SU-DHL-6 (cell line): ENCODE measurements at regions not wholly inside any gene's neighbourhood (a gene's known extent, or its start where the extent isn't known, plus 50 kb on each side); places are given as distances from the start of the nearest gene placed in this dataset.
"Not testable (repeated sequence)": the region's sequence is repeated elsewhere in the genome, so short reads cannot be mapped to it uniquely, and the experiment has no call there.

Experiments used
- H2AFZ ChIP-seq: fragments of 200-600 bp; sonication (generic); 2 replicates; pipeline ENCODE4 v1.6.1; 2014; ENCODE audit warnings: low read depth, mild to moderate bottlenecking, moderate library complexity, mixed read lengths, antibody characterized with exemption, low read length; ENCODE audit not compliant: severe bottlenecking
- H3F3A ChIP-seq: fragments of 200-600 bp; shearing (Covaris generic); 2 replicates; pipeline ENCODE4 v1.6.0; 2016; ENCODE audit warnings: antibody characterized with exemption, mild to moderate bottlenecking; ENCODE audit not compliant: insufficient read depth
- H3K27ac ChIP-seq: fragments of 200-600 bp; sonication (generic); 2 replicates; pipeline ENCODE4 v1.5.1; 2016; ENCODE audit warnings: low read depth, mild to moderate bottlenecking, low read length, moderate library complexity, mixed read lengths
- H3K27me3 ChIP-seq: fragments of 200-600 bp; sonication (generic), shearing (Covaris generic); 2 replicates; pipeline ENCODE4 v1.6.0; 2014; ENCODE audit warnings: mild to moderate bottlenecking, low read length
- H3K36me3 ChIP-seq: fragments of 200-600 bp; sonication (generic); 2 replicates; pipeline ENCODE4 v1.6.1; 2014; ENCODE audit warnings: mild to moderate bottlenecking, low read length, mixed read lengths
- H3K4me2 ChIP-seq: fragments of 300-600, 200-600 bp; shearing (Covaris generic), sonication (generic); 2 replicates; pipeline ENCODE4 v1.6.0; 2014; ENCODE audit warnings: low read length, low read depth, mild to moderate bottlenecking; ENCODE audit not compliant: poor library complexity, severe bottlenecking
- H3K4me3 ChIP-seq: fragments of 200-600 bp; sonication (generic); 2 replicates; pipeline ENCODE4 v1.5.1; 2014; ENCODE audit warnings: antibody characterized with exemption, low read length, mild to moderate bottlenecking, mixed read lengths; ENCODE audit not compliant: insufficient read depth, poor library complexity, severe bottlenecking
- H3K79me2 ChIP-seq: fragments of 200-600 bp; sonication (generic); 2 replicates; pipeline ENCODE4 v1.6.1; 2014; ENCODE audit warnings: mild to moderate bottlenecking, low read length, moderate library complexity; ENCODE audit not compliant: insufficient read depth
- H3K9ac ChIP-seq: fragments of 200-600 bp; sonication (generic); 2 replicates; pipeline ENCODE4 v1.7.0; 2014; ENCODE audit warnings: mild to moderate bottlenecking, low read length
- H3K9me2 ChIP-seq: fragments of 200-600 bp; sonication (generic); replicated peaks from 2 replicates; pipeline ENCODE4 v1.6.1; 2014; ENCODE audit warnings: low read length; ENCODE audit not compliant: insufficient read depth
- H3K9me3 ChIP-seq: fragments of 200-600 bp; sonication (generic); 2 replicates; pipeline ENCODE4 v1.6.1; 2014; ENCODE audit warnings: low read length, mixed read lengths; ENCODE audit not compliant: insufficient read depth
- H4K20me1 ChIP-seq: fragments of 200-600 bp; sonication (generic); 2 replicates; pipeline ENCODE4 v1.6.1; 2014; ENCODE audit warnings: low read depth, mild to moderate bottlenecking, antibody characterized with exemption, low read length, moderate library complexity, mixed read lengths
- EZH2phosphoT487 ChIP-seq: fragments of 200-600 bp; sonication (generic), shearing (Covaris generic); conservative IDR thresholded peaks from 2 replicates; pipeline ENCODE4 v1.6.1; 2018; ENCODE audit warnings: mild to moderate bottlenecking, antibody characterized with exemption, low read length, moderate library complexity, mixed read lengths
- TF ChIP-seq, protein P1 (sequence below): fragments of 200-600 bp; sonication (generic); IDR thresholded peaks from one replicate; pipeline ENCODE4 v1.5.1; 2017; ENCODE audit warnings: antibody characterized with exemption, mild to moderate bottlenecking, low read length, moderate library complexity; ENCODE audit not compliant: insufficient read depth, poor library complexity, severe bottlenecking

DNA sequence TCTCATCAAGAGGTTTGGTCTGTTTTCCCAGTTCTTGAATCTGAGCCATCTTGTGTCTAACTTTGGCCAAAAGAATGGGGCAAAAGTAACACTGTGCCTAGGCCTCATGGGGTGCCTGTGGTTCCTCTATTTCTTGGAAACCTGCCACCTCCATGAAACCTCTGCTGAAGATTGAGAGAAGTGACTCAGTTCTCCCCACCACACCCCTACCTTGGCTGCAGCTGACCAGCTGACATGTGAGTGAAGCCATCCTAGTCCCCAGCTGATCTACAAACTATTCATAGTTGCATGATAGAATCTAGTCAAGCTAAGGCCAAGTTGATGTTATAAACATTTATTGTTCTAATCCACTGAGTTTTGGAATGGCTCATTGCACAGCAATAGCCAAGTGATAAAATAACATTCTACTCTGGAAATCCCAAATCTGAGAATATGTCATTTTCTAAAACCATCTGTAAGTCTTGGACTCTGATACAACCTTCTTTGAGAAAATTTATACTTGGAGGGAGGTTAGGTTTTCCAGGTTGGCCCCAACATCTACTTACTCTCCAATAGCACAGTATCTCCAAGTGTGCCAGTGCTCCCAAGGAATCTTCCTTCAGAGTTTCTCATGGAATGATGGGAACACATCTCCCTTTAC is 107.0 kb upstream of the SMLR1 start:
- Histone ChIP-seq H3F3A (no peaks in the 10 kb centered on the region), H3K27me3 (no peaks in the 10 kb centered on the region), H3K79me2 (no peaks in the 10 kb centered on the region), H4K20me1 (no peaks in the 10 kb centered on the region), H2AFZ (no peak overlapping the region), H3K4me3 (no peak overlapping the region), H3K9me2 (no peaks in the 10 kb centered on the region), H3K9ac (no peak overlapping the region), H3K4me2 (no peak overlapping the region), H3K36me3 (no peaks in the 10 kb centered on the region), H3K9me3 (no peaks in the 10 kb centered on the region), H3K27ac (no peak overlapping the region)
- TF ChIP-seq, protein P1, sequence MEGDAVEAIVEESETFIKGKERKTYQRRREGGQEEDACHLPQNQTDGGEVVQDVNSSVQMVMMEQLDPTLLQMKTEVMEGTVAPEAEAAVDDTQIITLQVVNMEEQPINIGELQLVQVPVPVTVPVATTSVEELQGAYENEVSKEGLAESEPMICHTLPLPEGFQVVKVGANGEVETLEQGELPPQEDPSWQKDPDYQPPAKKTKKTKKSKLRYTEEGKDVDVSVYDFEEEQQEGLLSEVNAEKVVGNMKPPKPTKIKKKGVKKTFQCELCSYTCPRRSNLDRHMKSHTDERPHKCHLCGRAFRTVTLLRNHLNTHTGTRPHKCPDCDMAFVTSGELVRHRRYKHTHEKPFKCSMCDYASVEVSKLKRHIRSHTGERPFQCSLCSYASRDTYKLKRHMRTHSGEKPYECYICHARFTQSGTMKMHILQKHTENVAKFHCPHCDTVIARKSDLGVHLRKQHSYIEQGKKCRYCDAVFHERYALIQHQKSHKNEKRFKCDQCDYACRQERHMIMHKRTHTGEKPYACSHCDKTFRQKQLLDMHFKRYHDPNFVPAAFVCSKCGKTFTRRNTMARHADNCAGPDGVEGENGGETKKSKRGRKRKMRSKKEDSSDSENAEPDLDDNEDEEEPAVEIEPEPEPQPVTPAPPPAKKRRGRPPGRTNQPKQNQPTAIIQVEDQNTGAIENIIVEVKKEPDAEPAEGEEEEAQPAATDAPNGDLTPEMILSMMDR, result no peak
- TF ChIP-seq EZH2phosphoT487, result no peak

DNA sequence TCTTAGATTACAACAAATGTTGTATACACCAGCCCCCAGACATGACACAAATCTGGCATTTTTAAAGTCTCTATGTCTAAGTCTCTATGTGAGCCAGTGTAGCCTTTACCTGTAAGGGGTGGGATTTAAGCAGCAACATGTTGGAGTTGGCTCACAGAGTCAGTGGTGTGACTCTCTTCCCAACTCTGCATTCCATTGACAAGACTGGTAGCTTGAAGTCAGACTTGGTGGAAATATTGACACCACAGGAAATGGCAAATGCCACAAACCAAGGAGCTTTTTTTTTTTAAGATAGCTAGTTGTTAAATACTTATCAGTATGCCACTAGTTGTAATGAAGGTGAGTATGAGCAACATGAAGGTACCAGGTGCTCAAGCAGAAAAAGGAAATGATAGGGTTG is 103.1 kb upstream of the SMLR1 start:
- H3K4me2 ChIP-seq, result no peak overlapping the region
- H3K9me2 ChIP-seq, result no peaks in the 10 kb centered on the region
- H3K79me2 ChIP-seq, result no peaks in the 10 kb centered on the region
- no peaks in the 10 kb centered on the region for H4K20me1 ChIP-seq
- no peak overlapping the region for H3K9ac ChIP-seq
- no peaks in the 10 kb centered on the region for H3K9me3 ChIP-seq
- no peaks in the 10 kb centered on the region for H3K36me3 ChIP-seq
- TF ChIP-seq, protein P1, result no peak
- TF ChIP-seq EZH2phosphoT487, result no peak
- no peak overlapping the region for H2AFZ ChIP-seq
- H3K27ac ChIP-seq, result no peak overlapping the region
- no peaks in the 10 kb centered on the region for H3F3A ChIP-seq
- H3K4me3 ChIP-seq, result no peak overlapping the region
- no peaks in the 10 kb centered on the region for H3K27me3 ChIP-seq

DNA sequence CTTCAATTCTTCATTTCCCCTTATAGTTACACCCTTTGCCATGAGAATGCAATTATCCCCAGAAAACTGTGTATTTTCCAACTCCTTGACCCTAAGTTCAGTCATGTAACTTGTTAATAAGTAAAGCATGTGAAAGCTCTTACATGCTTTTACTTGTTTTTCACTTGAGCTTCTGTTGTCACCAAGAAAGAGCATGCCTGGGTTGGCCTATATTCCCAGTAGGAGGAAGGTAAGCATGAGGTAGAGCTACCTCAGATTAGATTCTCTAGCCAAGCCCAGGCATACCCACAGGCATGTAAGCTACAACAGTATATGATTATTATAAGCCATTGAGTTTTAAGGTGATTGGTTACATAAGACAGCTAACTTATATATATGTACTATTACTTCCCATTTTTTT is 101.7 kb upstream of the SMLR1 start:
- Histone ChIP-seq H2AFZ (no peak overlapping the region), H3K9ac (no peak overlapping the region), H3K27ac (no peak overlapping the region), H3K9me2 (no peaks in the 10 kb centered on the region), H3K36me3 (no peaks in the 10 kb centered on the region), H3K9me3 (no peaks in the 10 kb centered on the region), H3K4me2 (no peak overlapping the region), H3K4me3 (no peak overlapping the region), H3K79me2 (no peaks in the 10 kb centered on the region), H3F3A (no peaks in the 10 kb centered on the region), H3K27me3 (no peaks in the 10 kb centered on the region), H4K20me1 (no peaks in the 10 kb centered on the region)
- TF ChIP-seq, protein P1, result no peak
- no peak for TF ChIP-seq EZH2phosphoT487

DNA sequence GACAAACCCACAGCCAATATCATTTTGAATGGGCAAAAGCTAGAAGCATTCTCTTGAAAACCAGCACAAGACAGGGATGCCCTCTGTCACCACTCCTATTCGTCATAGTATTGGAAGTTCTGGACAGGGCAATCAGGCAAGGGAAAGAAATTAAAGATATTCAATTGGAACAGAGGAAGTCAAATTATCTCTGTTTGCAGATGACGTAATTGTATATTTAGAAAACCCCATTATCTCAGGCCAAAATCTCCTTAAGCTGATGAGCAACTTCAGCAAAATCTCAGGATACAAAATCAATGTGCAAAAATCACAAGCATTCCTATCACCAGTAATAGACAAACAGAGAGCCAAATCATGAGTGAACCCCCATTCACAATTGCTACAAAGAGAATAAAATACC is 99.1 kb upstream of the SMLR1 start:
- not testable (repeated sequence) for H3K9me3 ChIP-seq, H3K4me2 ChIP-seq, H3K9ac ChIP-seq, H3K79me2 ChIP-seq, H4K20me1 ChIP-seq, H3K9me2 ChIP-seq, H3K27me3 ChIP-seq, H3F3A ChIP-seq, H2AFZ ChIP-seq, H3K27ac ChIP-seq, H3K36me3 ChIP-seq, H3K4me3 ChIP-seq
